OCI-LY3 (cell line): ENCODE measurements at regions not wholly inside any gene's neighbourhood (a gene's known extent, or its start where the extent isn't known, plus 50 kb on each side); places are given as distances from the start of the nearest gene placed in this dataset.
A peak's percentile ranks its signal among the peaks of the same experiment; 100 is the strongest.

Experiments used
- EZH2phosphoT487 ChIP-seq: fragments of 200-600 bp; shearing (Covaris generic); IDR thresholded peaks from 2 replicates; pipeline ENCODE4 v1.6.1; 2018; ENCODE audit warnings: antibody characterized with exemption, mixed run types, low read depth
- TF ChIP-seq, protein P1 (sequence below): fragments of 200-600, 300-600 bp; sonication (generic); IDR thresholded peaks from 2 replicates; pipeline ENCODE4 v1.5.1; 2014; ENCODE audit warnings: antibody characterized with exemption, low read length, low read depth

DNA sequence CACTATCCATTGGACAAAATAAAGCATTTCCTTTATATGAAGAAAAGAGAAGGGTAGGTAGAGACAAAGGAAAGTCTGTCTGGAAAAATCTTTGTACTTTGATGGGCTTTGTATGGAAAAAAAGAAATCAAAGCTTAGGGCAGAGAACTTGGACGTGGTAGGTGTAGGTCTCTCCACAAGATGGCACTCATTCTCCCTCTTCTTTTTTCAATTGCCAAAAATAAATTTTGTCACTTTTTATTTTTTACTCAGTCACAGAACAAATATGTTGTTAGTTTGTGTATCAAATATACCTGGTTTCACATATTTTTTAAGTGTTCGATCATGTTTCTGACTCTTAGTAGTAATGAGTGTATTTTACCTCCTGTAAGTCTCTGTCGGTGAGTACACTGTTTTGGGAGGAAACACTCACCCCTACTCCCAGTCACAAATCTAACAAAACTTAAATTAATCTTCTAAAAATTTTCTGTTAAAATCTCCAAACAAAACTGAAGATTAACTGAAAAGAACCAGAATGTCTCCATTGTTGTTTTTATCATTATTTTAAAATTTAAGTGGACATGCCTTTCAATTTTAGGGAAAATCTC, 415.8 kb upstream of the GOLIM4 start:
- TF ChIP-seq, protein P1, sequence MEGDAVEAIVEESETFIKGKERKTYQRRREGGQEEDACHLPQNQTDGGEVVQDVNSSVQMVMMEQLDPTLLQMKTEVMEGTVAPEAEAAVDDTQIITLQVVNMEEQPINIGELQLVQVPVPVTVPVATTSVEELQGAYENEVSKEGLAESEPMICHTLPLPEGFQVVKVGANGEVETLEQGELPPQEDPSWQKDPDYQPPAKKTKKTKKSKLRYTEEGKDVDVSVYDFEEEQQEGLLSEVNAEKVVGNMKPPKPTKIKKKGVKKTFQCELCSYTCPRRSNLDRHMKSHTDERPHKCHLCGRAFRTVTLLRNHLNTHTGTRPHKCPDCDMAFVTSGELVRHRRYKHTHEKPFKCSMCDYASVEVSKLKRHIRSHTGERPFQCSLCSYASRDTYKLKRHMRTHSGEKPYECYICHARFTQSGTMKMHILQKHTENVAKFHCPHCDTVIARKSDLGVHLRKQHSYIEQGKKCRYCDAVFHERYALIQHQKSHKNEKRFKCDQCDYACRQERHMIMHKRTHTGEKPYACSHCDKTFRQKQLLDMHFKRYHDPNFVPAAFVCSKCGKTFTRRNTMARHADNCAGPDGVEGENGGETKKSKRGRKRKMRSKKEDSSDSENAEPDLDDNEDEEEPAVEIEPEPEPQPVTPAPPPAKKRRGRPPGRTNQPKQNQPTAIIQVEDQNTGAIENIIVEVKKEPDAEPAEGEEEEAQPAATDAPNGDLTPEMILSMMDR: peak; percentile 66
- no peak for TF ChIP-seq EZH2phosphoT487
